SH-SY5Y (cell line): ENCODE measurements at regions not wholly inside any gene's neighbourhood (a gene's known extent, or its start where the extent isn't known, plus 50 kb on each side); places are given as distances from the start of the nearest gene placed in this dataset.

Experiments used
- GATA2 ChIP-seq: IDR thresholded peaks from 2 replicates; pipeline ENCODE4 v1.6.1; 2011; ENCODE audit warnings: mild to moderate bottlenecking, low read depth, low read length
- GATA3 ChIP-seq: IDR thresholded peaks from 2 replicates; pipeline ENCODE4 v1.6.1; 2011; ENCODE audit warnings: low read depth, mild to moderate bottlenecking, low read length, moderate library complexity

DNA sequence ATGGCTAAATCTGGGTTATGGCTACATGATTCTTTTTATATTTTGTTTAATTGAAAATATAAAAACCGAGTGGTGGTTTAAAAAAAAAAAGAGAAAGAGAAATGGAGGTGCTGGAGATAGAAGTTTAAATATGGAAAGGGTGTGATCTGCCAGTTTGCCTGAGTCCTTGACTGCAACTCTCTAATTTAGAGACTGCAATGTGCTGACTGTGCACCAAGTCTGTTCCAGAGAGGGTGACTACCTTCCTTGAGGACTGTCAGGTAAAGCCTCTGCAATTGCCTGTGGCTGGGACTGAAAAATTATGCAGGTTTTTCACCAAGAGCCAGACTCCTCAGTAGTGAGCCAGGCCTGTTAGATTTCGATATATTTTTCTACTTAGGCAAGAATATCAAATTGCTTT lies 1326.3 kb downstream of the BRINP3 start:
- TF ChIP-seq GATA2 (no peak), GATA3 (no peak)

GRCh38 chr1:189152685-189153084 lies 1325.0 kb downstream of the BRINP3 start:
- TF ChIP-seq GATA3 (peak; percentile 89), GATA2 (no peak)

DNA sequence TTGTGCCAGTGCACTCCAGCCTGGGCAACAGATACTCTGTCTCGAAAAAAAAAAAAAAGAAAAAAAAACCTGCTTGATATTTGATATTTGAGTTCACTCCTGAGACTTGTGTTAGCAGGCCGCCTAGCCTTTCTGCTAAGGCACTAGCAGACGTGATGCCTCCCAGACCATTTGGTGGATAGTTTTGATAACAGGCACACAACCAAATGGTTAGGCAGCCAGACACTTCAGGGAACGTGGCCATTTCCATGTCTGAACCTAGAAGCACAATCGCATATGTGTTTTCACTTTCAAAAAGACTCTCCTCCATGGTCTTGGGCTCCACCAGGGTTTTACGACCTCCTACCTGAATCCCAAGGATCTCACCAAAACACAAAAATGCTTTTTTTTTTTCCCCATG lies 1319.5 kb downstream of the BRINP3 start:
- TF ChIP-seq GATA2 (no peak), GATA3 (no peak)

- peak; percentile 86 for TF ChIP-seq GATA3
- peak; percentile 83 for TF ChIP-seq GATA2
Observed at GRCh38 chr1:189175889-189176288, 1301.8 kb downstream of the BRINP3 start.

DNA sequence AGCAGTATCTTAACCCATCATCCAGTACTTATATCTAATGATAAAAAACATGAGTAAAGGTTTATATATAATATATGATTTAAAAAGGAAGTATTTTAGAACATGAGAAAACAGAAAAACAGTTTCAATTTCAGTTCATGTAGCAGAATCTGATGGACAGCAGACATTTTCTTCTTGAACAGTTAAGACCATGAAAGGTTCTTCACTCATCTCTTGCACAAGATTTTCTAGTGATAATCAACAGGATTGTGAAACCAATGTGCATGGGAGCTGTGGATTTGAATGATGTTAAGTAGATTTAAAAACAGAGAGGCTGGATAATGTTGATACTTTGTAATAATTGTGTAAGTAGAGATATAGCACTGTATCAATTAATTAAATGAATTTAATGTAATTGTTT lies 1297.6 kb downstream of the BRINP3 start:
- TF ChIP-seq GATA3 (no peak), GATA2 (no peak)

DNA sequence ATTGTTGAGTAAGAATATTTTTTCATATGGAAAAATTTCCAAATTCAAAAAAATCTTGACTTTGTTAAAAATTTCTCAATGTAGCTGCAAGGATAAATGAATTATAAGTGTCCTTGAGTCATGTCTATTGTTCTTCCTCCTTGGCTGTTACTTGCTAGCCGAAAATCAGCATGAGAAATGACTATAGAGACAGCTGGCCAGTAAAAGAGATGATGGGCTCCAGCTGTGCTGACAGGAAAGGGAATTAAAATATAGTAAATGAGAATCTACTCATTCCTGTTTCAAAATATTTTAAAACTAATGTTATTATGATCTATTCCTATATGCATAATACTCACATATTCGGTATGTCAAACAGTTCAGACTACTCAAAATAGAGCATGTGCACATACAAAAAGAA lies 1292.6 kb downstream of the BRINP3 start:
- TF ChIP-seq GATA3: no peak
- TF ChIP-seq GATA2: no peak

DNA sequence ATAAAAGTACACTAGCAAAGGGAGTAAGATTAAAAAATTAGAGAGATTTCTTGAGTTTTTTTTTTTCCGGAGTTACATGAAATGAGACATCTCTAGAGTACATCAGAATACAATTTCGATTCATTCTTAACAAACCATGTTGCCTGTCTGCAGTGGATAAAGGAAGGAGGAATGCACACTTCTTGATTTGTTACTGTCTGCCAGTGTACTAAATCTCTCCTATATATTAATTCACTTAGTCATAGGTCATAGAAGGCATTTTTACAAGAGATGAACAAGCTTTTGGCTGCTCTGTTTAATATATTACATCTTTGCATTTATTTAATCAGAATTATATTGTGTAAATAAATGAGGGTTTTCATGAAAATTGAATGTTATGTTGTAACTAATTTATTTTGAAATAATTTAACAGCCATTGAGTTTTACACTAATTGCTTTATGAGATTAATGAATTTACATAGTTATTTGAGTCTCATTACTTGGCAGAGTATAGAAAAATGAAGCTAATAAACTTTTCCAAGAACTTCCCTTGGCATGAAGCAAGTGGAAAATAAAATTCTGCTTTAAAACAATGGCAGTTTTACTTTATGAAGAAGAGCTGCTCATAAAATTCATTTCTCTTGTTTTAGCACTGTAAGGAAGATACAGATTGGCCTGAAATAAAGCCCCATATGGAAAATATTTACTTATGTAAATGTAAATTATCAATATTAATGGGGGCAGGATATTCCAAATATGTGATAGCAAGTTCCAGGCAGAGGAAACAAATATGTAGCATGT lies 1284.7 kb downstream of the BRINP3 start:
- TF ChIP-seq GATA2 (no peak), GATA3 (no peak)

DNA sequence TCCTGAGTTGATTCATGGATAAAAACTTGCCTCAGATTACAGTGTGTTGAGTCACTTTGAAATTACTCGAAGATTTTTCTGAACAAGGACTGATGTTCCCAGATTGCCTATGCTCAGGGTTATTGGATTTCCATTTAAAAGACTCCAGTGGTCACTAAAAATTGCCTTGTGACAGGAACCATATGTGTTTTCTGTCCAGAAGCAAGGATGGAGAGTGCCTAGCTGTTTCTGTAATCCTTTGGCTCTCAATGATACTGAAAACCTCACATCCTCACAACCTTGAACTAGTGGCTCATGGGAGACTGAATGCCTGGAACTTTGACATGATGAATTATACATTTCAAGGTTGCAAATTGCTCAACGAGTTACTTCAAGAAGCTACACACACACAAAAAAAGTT lies 1271.8 kb downstream of the BRINP3 start:
- TF ChIP-seq GATA3: no peak
- no peak for TF ChIP-seq GATA2

DNA sequence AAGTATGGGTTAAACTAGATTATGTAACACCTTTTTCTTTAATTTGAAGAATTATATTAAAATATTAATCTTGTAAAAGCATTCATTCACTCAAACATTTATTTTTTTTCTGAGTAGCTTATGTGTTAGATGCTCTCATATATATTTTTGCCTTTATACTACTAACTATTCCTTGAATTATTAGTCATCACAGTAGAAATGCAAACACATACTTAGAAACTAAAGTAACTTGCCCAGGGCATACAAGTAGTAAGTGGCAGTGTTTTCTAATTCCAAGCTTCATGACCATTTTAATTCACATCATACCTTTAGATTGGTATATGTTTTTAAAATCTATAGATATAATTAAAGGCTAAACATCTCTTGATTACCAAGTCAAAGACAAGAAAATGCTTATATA lies 1271.0 kb downstream of the BRINP3 start:
- TF ChIP-seq GATA3 (no peak), GATA2 (no peak)

DNA sequence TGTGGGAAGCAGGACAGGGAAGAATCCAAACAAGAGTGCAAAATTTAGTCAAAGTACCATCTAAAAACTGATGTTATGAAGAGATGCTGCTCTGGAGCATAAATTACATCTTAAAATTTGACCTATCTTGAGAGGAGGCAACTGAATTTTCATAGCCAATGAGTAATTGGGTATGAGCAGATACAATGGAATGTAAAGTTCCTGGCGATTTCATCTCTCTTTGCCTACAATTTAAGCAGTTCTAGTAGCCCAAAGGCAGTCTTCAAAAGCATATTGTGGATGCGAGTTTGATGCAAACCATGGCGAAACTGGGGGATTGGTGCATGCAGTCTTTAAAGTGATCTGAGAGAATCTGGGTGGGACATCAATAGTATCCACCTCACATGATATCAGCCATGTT lies 1265.9 kb downstream of the BRINP3 start:
- TF ChIP-seq GATA2 (no peak), GATA3 (no peak)

GRCh38 chr1:189212606-189213005 lies 1265.1 kb downstream of the BRINP3 start:
- TF ChIP-seq GATA3: no peak
- no peak for TF ChIP-seq GATA2

DNA sequence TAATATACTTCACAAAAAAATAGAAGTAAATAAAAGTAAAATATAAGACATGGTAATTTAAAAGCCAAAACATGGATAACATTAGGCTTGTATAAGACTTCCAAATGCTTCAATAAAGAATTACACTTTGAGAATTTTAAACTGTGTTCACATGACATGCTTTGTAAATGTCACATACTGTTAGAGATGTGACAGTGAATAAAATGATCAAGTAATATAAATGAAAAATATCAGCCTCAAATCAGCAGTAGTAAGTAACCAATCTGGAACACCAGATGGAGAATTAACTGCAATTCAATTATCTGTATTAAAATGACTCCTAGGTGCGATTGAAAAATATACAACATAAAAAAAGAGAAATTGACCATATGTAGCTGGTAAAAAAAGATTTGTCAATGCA lies 1260.8 kb downstream of the BRINP3 start:
- TF ChIP-seq GATA2 (no peak), GATA3 (no peak)

DNA sequence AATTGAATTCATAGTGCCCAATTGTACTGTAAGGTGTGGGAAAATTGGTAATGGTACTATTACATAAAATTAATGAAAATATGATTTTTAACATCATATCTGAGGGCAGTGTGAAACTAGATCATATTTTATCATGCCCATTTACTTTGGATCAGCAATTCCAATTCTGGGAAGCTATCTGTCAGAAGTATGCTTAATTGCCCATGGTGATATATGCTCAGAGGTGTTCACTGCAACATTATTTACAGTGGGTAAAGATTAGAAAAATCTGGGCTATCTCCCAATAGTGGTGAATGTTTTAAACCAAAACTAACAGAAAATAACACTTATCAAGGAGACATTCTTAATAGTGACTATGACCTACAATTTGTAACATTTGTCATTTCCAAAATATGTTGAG lies 1260.0 kb downstream of the BRINP3 start:
- TF ChIP-seq GATA2: no peak
- TF ChIP-seq GATA3: no peak

GRCh38 chr1:189220750-189221149 lies 1256.9 kb downstream of the BRINP3 start:
- TF ChIP-seq GATA2: no peak
- TF ChIP-seq GATA3: no peak

DNA sequence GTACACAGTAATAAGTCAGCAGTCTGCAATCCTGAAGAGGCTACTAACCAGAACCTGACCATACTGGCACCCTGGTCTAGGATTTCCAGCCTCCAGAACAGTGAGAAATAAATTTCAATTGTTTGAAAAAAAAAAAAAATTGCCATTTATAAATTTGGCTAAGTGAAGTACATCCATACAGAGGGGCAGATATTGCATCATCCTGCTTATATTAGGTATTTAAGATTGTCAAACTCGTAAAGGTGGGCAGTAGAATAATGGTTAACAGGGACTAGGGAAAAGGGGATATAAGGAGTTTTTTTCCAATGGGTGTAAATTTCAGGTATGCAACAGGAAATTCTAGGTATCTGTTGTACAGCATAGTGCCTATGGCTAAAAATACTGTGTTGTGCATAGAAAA lies 1250.9 kb downstream of the BRINP3 start:
- TF ChIP-seq GATA2: no peak
- TF ChIP-seq GATA3: no peak

- TF ChIP-seq GATA3: no peak
- no peak for TF ChIP-seq GATA2
Observed at GRCh38 chr1:189237008-189237407, 1240.7 kb downstream of the BRINP3 start.
